HUES48 (cell line): ENCODE measurements at regions not wholly inside any gene's neighbourhood (a gene's known extent, or its start where the extent isn't known, plus 50 kb on each side); places are given as distances from the start of the nearest gene placed in this dataset.

Experiments used
- H3K27ac ChIP-seq: one replicate; pipeline ENCODE4 v1.7.0; 2013; ENCODE audit warnings: low read depth, low read length, inconsistent platforms
- H3K27me3 ChIP-seq: 2 replicates; pipeline ENCODE4 v1.6.1; 2013; ENCODE audit warnings: mild to moderate bottlenecking, low read length; ENCODE audit not compliant: control insufficient read depth, insufficient read depth
- H3K36me3 ChIP-seq: 2 replicates; pipeline ENCODE4 v1.6.1; 2013; ENCODE audit warnings: low read length; ENCODE audit not compliant: control insufficient read depth, insufficient read depth
- H3K4me1 ChIP-seq: 2 replicates; pipeline ENCODE4 v1.6.1; 2013; ENCODE audit warnings: mild to moderate bottlenecking, low read length; ENCODE audit not compliant: control insufficient read depth, insufficient read depth
- H3K4me3 ChIP-seq: 2 replicates; pipeline ENCODE4 v1.5.1; 2013; ENCODE audit warnings: mild to moderate bottlenecking, low read depth, low read length
- H3K9ac ChIP-seq: 2 replicates; pipeline ENCODE4 v1.6.1; 2013; ENCODE audit warnings: mild to moderate bottlenecking, low read depth, low read length, moderate library complexity
- H3K9me3 ChIP-seq: 2 replicates; pipeline ENCODE4 v1.6.1; 2013; ENCODE audit warnings: low read length; ENCODE audit not compliant: control insufficient read depth, insufficient read depth

GRCh38 chr3:67713764-67714469 lies 59.5 kb upstream of the SUCLG2 start:
- Histone ChIP-seq H3K9me3 (no peaks in the 10 kb centered on the region), H3K4me1 (peaks cover 12% of the 10 kb centered on the region; the same call in 1 of the 2 replicates), H3K36me3 (no peaks in the 10 kb centered on the region), H3K4me3 (no peak overlapping the region), H3K27me3 (no peaks in the 10 kb centered on the region), H3K27ac (no peak overlapping the region), H3K9ac (no peak overlapping the region)

DNA sequence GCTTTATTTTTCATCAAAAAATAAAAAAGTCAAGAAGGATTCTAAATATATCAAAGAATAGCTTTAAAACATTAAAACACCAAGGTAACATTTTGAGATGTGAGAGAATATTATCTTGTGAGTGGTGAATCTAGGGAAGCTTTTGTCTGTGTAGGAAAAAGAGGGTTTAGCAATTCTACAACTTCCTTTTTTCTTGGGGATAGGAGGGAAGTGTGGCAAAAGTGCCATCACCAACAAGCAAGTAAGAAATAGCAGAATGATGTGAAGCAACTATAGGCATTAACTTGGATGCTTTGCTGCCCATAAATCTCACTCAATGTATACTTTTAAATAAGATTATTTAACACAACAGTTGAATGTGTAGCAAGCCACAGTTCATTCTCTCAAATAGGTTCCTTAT lies 57.8 kb upstream of the SUCLG2 start:
- Histone ChIP-seq H3K9me3 (no peaks in the 10 kb centered on the region), H3K27ac (no peak overlapping the region), H3K4me1 (peaks cover 12% of the 10 kb centered on the region; the same call in 1 of the 2 replicates), H3K36me3 (no peaks in the 10 kb centered on the region), H3K4me3 (no peak overlapping the region), H3K9ac (no peak overlapping the region), H3K27me3 (no peaks in the 10 kb centered on the region)

GRCh38 chr3:67710396-67710795 lies 56.0 kb upstream of the SUCLG2 start:
- Histone ChIP-seq H3K27me3 (no peaks in the 10 kb centered on the region), H3K27ac (no peak overlapping the region), H3K4me1 (peaks cover 22% of the 10 kb centered on the region), H3K36me3 (no peaks in the 10 kb centered on the region), H3K4me3 (no peak overlapping the region), H3K9ac (no peak overlapping the region), H3K9me3 (no peaks in the 10 kb centered on the region)

GRCh38 chr3:67706934-67707333 lies 52.5 kb upstream of the SUCLG2 start:
- H3K9ac ChIP-seq = no peak overlapping the region
- H3K9me3 ChIP-seq = no peaks in the 10 kb centered on the region
- H3K4me1 ChIP-seq = peaks cover 25% of the 10 kb centered on the region
- no peak overlapping the region for H3K27ac ChIP-seq
- no peaks in the 10 kb centered on the region for H3K36me3 ChIP-seq
- H3K27me3 ChIP-seq = no peaks in the 10 kb centered on the region
- no peak overlapping the region for H3K4me3 ChIP-seq

GRCh38 chr3:67704322-67704721 lies 49.9 kb upstream of the SUCLG2 start:
- no peak overlapping the region for H3K27ac ChIP-seq
- no peaks in the 10 kb centered on the region for H3K36me3 ChIP-seq
- H3K4me1 ChIP-seq = peaks cover 25% of the 10 kb centered on the region
- no peak overlapping the region for H3K4me3 ChIP-seq
- H3K9ac ChIP-seq = no peak overlapping the region
- H3K9me3 ChIP-seq = no peaks in the 10 kb centered on the region
- no peaks in the 10 kb centered on the region for H3K27me3 ChIP-seq
